ENCODE measurements at regions not wholly inside any gene's neighbourhood (a gene's known extent, or its start where the extent isn't known, plus 50 kb on each side); places are given as distances from the start of the nearest gene placed in this dataset.

DNA sequence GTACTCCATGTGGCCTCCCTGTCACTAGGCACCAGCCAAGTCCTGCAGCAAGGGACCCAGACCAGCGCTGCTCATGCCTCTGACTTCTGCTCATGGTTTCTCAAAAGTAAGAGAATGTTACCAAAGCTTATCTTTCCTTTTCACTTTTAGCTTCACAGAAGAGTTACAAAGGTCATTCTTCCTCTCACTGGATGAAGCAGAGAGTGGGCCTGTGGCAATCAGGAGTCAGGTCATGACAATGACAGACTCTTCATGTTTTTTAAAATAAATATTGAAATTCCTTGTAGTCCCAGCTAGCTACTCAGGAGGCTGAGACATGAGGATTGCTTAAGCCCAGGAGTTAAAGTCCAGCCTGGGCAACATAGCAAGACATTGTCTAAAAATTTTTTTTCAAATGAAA lies 126.1 kb downstream of the OSR1 start:
- DNase-seq = no peak

DNA sequence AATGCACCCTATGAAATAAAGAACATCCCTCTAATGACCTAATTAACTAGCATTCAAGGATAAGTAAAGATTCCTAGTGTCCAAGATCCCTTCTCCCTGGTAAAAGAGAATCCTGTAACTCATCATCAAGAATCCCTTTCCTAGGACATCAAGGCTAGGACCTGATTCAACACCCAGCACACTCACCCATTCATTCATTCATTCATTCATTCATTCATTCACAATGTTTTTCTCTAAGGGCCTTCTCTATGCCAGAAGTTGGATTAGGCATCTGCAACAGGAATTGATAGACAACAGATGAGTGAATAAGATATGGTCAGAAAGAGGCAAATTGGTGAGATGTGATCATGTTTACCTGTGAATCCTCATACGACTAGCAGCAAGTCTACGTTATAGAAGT lies 126.8 kb downstream of the OSR1 start:
- no peak for DNase-seq

DNA sequence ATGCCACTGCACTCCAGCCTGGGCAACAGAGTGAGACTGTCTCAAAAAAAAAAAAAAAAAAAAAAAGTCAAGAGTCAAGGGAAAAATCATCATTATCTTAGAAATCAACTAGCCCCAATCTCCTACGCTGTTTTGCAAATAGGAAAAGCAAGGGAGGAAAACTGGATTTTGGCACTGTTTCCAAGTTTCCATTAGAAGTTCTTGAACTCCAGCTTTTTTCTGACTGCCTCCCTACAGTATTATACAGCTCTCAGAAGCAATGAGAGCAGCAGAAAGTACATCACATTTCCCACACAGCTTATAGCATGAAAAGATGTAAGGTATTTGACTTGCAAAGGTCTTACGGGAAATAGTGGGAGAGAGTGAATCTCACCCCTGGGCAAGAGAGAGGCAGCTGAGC lies 127.8 kb downstream of the OSR1 start:
- no peak for DNase-seq

DNA sequence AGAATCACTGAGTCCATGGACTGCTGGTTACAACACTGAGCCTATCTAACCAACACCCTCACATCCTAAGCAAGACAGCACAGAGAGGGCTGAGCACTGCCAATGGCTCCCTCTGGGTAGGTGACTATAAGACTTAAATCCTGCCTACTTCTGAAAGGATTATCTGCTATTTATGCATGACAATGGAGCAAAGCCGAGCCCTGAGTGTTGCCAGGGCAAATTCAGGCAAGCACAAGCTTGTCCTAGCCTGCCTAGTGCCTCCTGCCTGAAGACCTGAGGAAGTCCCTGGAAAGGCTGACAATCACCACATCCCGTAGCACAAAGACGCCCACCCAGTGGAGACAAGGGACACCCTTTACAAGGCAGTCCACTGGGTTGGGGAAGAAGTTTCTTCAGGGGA lies 129.7 kb downstream of the OSR1 start:
- no peak for DNase-seq

DNA sequence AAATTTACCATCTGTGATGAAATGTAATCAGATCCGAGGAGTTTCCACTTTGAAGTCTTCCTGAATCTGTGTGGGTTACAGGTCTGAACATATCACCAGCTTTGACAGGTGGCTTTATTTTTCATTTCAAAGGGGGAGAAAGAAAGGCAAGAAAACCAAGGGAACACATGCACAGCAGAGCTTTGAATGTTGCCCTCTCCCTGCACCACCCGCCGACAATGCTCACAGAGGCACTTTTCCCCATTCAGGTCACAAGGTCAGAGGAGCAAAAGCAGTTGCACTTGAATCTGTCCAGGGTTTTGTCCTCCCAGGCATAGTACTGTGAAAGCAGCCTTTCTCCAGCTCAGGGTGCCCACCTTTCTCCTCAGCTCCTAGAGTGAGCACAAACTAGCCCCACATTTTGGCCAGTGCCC lies 130.2 kb downstream of the OSR1 start:
- no peak for DNase-seq

DNA sequence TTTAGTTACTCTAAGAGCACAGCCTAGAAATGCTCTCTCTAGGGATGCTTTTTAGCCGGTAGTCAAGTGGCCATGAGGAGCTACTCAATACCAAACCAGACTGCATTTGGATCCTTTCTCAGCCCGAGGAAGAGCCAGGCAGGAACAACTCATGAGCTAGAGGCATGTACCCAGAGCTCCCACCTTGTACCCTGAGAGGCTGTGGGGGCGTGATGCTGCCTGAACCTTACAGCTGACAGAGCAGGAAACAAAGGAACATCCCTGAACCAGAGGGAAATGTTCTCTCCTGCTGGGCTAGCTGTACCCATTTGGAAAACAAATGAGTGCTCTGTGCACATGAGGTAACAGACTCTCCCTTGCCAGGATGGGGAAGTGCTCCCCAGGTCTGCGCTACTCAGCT lies 131.6 kb downstream of the OSR1 start:
- DNase-seq = no peak

DNA sequence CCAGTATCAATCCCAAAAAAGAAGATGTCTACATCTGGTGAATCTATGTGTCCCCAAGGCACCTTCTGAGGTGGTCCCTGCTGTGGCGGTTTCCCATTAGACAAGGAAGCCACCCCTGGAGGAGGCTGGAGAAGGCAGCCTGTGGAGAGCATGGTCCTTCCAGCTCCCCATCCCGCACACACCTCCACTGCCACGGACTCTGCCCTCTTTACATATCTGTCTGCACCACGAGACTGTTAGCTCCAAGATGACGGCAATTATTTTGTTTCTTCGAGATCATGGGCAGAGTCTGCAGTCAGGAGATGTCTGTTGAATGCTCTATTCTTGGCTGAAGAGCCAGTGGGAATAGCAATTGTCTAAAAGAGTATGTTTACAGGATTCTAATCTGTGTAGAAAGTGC lies 132.0 kb downstream of the OSR1 start:
- DNase-seq = no peak

DNA sequence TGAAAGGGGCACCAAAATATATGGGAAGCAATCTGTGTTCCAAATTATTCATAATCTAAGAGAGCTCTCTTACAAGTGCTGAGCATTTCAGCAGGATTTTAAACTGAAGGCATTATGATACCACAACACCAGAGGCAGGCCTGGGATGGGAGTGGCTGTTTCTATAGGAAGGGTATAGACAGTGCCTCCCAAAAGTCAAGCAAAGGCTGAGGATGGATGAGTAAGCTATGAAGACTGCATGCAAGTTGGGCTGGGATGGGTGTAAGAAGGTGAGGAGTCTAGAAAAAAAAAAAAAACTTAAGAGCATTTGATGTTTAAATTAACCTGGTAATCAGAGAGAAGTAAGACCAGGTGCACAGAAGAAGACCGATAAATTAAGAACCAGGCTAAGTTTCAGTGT lies 132.5 kb downstream of the OSR1 start:
- no peak for DNase-seq

DNA sequence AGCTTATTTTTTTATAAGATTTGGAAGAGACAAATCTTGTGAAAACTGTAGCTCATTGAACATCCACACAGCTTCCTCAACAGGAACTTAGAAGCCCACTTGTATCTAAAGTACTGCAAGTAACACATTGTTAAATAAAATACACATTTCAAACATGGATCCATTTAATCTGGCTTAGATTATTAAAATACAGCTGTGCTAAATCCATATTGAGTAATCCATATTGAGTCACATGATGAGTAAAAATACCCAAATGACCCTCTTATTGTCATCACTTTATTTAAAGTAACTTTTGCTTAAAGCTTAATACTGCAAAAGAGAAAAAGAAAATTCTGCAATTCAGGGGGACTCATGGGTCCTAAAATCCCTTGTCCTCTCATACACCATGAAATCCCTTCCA lies 133.3 kb downstream of the OSR1 start:
- no peak for DNase-seq

DNA sequence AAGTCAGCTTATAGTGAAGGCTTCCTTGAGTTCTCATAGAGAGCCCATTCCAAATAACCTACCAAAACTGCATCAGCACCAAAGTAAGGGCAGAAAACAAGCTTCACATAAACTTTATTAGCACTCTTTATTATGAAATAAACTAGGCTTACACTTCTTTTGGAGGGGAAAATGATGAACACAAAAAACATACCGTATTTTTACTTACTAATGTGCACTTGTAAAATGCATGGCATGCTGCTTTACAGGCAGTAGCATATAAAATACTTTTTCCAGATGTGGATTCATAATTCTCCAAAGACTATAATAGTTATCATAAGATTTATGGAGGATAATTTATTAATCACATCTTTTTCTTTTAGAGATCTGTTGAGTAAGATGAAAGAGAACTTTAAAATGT lies 133.9 kb downstream of the OSR1 start:
- no peak for DNase-seq

DNA sequence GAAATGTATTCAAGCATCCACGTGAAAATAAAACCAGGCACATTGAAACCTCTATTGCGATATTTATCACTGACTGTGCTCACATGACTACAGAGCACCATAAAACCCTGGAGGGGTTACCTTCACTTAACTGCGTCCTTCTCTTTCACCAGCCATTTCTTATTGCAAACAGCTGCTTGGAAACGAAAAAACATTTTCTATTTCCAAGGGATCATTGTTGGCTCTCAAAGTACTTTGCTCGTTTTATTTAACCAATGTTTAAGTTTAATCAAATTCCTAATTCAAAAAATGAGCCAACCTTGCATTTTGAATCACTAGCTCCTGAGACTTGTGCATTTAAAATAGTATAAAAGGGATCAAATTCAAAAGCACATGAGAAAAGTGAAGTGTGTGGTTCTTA lies 134.4 kb downstream of the OSR1 start:
- no peak for DNase-seq

DNA sequence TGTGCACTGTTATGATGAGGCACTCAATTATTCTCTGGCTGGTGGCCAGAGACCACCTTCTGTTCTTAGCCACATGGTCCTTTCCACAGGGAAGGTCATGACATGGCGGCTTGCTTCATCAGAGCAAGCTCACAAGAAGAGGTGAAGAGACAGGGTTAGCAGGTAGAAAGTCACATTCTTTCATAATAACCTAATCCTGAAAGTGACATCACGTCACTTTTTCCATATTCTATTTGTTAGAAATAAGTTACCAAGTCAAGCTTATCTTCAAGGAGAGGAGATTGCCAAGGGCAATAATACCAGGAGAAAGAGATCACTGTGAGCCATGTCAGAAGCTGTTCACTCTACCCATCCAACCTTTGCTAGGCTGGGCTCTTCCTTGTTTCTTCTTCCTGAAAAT lies 139.4 kb downstream of the OSR1 start:
- no peak for DNase-seq

DNA sequence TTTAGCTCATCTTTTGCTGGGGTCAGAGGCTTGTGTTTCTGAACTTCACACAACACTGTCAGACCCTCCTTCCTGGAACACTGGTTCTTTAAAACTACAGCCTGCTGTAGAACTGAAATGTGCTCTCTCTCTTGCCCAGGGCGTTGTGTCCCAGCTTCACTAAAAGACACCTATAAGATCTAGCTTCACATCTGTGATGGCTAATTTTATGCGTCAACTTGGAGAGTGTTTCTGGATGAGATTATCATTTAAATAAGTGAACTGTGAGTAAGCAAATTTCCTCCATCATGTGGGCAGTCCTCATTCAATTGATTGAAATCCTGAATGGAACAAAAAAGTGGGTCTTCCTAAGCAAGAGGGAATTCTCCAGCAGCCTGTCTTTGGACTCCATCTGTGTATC lies 140.3 kb downstream of the OSR1 start:
- DNase-seq = no peak

DNA sequence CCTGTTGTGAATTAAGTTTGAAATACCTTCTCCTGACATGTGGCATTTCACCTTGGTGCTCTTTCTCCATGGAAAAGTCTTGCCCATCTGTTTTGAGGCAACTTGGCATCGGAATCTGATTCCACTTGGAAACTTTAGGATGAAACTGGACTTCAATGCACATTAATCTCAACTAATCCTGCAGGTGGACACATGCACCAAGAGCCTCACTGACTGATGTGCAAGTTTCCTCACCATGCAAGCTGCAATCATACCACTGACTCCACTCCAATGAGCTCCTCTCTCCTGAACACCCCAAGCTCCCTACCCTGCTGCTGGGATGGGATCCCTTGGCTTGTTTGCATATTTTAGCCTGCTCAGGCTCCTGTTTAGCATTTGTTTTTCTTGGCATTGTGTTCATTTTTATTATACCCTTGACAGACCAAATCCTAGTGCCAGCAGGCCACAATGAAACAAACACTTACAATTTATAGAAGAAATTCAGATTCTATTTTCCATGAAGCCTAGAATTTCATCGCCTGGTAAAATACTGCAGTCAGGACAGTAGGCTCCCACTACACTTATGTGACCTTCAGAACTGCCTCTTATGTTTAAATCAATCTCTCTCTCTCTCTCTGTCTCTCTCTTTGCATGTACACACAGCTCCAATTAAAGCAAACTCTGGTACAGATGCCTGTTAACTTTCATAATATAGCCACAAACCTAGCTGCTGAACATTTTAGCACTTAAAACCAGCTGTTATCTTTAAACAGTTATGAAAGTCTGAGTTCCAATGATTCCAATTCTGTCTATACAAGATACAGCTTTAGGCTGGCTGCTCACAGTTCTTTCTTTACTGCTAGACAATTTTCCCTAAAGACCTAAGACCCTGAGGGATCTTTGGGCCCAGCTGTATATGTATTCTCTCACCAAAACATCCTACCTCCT lies 141.5 kb downstream of the OSR1 start:
- no peak for DNase-seq

DNA sequence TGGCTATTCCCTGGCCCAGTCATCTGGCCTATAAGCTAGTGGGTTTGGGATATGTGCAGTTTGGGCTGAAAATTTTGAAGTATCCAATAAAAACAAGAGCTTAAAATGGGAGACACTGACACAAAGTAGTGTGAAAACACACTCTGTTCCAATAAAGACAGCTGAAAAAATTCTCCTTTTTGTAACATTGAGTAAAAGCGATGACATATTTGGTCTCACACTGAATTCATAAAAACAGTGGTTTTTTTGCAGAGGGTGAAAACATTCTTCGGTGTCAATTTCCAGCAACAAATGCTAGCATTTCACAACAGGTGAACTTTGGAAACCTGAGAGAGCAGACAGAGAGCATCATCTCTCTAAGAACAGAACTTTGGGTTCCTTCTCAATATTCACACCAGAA lies 142.2 kb downstream of the OSR1 start:
- DNase-seq = no peak

DNA sequence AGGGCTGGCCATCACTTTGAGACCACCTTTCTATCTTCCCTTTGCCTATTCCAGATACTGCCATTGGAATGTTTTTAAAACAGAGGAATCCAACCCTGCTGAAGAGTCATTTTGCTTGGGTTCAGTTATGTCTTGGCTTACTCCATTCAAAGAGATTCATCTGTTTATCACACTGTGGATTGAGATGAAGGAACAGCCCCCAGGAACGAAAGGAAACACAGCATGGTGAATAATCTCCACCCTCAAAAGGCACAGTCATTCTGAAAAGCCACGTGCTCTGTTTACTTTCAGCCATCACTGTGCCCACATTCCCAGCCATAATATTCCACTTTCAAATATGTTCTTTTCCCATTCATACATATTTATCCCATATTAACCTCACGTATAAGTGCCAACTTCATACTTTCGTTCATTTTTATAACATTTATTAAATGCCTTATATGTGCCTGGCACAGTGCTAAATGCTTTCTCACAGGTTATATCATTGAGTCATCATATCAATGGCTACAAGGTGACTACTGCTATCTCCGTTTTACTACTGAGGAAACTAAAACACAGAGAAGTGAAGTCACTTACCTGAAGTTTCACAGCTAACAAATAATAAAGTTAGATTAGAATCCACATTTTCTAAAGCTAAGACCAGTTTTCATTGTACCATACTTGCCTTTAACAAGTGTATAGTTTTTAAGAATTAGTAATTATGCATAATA lies 143.6 kb downstream of the OSR1 start:
- DNase-seq = no peak

DNA sequence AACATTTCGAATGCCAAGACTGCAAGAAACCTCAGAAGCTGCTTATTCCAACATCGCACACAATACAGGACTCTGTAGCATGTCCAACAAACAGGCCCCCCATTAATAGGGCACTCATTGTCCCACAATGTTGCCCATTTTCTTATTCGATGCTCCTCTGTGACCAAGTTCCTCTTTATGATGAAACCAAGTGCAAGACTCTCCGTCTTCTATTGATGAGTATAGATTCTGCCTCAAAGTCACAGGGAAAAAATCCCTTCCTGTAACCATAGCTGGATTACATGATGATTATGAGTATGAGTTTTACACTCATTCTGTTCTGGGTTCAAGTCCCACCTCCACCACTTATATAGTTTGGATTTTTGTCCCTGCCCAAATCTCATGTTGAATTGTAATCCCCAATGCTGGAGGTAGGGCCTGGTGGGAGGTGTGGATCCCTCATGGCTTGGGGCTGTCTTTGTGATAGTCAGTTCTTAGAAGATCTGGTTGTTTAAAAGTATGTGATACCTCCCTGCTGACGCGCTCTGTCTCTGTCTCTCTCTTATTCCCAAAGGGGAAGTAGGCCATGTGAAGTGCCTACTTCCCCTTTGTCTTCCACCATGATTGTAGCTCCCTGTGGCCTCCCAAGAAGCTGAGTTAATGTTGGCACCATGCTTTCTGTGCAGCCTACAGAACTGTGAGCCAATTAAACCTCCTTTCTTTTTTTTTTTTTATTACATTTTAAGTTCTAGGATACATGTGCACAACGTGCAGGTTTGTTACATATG lies 148.7 kb downstream of the OSR1 start:
- no peak for DNase-seq

DNA sequence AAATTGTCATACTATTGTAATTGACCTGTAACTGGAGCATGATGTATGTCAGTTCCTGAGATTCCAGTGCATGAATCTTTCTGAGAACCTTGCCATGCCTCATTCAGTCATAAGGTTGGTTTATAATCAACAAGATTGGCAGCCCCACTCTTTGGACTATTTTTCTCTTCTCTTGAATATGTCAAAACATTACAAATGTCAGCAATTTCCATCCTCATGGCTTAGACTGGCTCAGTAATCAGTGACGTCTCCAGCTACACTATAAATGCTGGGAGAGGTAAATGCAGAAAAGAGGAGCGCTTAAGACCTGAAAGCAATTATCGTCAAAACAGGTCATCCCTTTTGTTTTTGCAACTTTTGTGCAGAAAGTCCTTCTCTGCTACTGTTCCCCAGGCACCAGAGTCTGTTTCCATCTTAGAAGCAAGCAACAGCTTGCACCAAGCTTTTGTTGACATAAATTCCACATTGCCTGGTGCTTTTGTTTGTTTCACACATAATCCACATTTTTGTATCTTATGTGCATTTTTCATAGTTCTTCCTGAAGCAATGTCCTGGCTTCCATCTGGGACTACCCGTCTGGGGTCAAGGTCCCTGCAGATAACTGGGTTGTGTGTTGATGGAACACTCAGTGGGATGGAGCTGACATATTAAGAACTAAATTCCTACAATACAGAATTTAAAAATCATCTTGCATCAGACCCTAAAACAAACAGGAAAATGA lies 149.8 kb downstream of the OSR1 start:
- DNase-seq = no peak

DNA sequence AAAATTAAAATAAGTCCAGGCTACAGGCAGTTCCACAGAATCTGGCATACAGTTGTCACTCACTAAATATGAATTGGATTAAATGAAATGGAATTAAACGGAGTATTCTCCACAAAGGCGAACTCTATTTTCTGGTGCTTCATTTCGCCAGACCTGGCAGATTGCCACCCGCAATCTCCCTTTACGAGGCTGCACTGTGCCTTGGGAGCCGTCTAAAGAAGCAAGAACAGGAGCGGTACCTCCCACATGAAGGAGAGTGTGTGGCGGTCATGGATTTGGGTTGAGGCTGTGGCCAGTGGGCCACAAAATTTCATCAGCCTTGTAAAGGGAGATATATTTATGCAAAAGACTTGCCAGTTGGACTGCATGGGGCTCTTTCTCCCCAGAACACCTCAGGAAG lies 151.0 kb downstream of the OSR1 start:
- no peak for DNase-seq

DNA sequence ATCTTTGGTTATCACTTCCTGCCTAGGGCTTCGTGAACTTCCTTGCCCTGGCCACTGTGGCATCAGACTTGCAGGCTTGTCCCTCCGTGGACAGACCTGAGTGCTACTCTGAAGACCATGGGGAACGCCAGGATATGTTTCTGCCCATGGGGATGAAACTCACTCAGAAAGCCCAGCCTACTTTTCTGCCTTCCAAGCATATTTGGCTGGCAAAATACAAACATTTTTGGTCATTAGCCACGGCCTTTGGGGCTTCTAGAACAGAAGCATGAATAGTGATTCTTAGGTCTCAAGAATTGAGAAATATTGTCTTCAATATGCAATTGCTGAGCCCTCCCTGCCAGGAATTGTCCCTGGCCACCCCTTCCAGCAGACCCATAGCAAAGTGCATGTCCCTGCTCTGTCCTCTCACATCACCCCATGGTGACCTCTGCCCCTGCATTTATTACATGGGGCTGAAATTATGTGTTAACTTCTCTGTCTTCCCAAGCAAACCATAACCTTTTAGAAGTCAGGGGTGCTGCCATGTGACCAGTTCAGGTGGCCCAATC lies 152.4 kb downstream of the OSR1 start:
- DNase-seq = no peak

DNA sequence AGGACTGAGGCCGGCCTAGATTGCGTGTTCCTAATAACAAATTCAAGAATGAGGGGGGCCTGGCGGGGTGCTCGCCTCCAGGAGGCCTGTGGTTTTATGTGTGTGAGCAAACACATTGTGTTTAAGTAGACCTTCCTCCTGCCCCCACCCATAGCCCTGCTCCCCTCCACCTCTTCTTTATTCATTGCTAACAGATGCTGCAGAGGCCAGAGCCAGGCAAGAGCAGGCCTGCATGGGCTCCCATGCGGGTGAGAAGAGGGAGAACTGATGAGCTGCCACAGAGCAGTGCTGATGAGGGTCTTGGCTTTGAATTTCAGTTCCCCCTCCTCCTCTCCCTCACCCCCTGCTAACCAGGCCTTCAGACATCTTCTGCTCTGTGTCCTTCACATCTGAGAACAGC lies 154.6 kb downstream of the OSR1 start:
- DNase-seq = no peak

DNA sequence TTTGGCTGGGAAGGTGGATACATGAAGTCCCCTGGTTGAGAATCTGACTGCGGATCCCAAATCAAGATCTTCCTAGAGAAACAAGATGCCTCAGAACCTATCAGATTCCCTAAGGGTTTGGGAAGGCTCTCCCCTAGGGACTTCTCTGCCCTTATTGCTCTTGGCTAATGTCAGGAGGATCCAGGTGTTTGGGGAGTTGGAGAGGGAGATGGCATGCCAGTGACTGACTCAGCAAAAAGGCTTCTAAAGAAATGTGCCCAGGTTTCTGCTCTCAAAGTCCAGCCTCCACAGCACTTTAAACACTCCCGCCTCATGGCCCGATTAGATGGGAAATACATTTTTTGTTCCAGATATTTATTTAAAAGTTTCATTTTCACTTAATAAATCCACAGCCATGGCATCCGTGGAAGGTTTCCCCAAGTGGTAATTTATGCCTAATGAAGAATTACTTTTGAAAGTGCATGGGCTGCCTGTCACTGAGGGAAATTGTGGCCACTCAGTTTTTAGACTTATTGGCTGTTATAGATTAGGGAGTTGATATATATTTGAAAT lies 156.4 kb downstream of the OSR1 start:
- no peak for DNase-seq

All from inflammatory macrophage treated with lipopolysaccharide for 4 hours (primary cell).